H1 (cell line): ENCODE measurements at regions not wholly inside any gene's neighbourhood (a gene's known extent, or its start where the extent isn't known, plus 50 kb on each side); places are given as distances from the start of the nearest gene placed in this dataset.

Experiments used
- GABPA ChIP-seq: IDR thresholded peaks from 2 replicates; pipeline ENCODE4 v1.6.1; 2011; ENCODE audit warnings: mild to moderate bottlenecking, low read length, moderate library complexity, borderline replicate concordance; ENCODE audit not compliant: insufficient read depth
- HDAC2 ChIP-seq, 2 experiments: fragments of 300-600 bp in 1 of 2; sonication (generic) in 1 of 2; IDR thresholded peaks; 2 replicates each; pipeline ENCODE4 v1.6.1; 2011 to 2012; ENCODE audit warnings: low read depth in 2 of 2, low read length in 2 of 2, mild to moderate bottlenecking in 2 of 2, moderate library complexity in 2 of 2, borderline replicate concordance in 1 of 2, inconsistent platforms in 1 of 2
- RBBP5 ChIP-seq: IDR thresholded peaks from 2 replicates; pipeline ENCODE4 v1.7.1; 2012; ENCODE audit warnings: low read depth, mild to moderate bottlenecking, inconsistent platforms, low read length, moderate library complexity, borderline replicate concordance
- TEAD4 ChIP-seq: IDR thresholded peaks from 2 replicates; pipeline ENCODE4 v1.6.1; 2012; ENCODE audit warnings: low read depth, low read length, inconsistent platforms, mixed read lengths

GRCh38 chr21:27257908-27258556 is 291.1 kb upstream of the ADAMTS5 start (continued):
- TF ChIP-seq HDAC2 (IDR thresholded peaks at IDR 0.05; ENCODE audit: borderline replicate concordance in 1 of 2, low read depth in 2 of 2, low read length in 2 of 2) = no peak
- no peak for TF ChIP-seq GABPA
- no peak for TF ChIP-seq TEAD4
- no peak for TF ChIP-seq RBBP5
